Right lobe of liver (tissue), 6 donors: ENCODE measurements at regions not wholly inside any gene's neighbourhood (a gene's known extent, or its start where the extent isn't known, plus 50 kb on each side); places are given as distances from the start of the nearest gene placed in this dataset.

Experiments
- ATAC-seq, 4 donors: fragments of 200-7000 bp; cut with Tn5 transposase; one replicate each; pipeline ENCODE4 v1.9.1; 2020; ENCODE audit warnings: mild to moderate bottlenecking in 4 of 4, moderate library complexity in 4 of 4
- DNase-seq, 3 donors: peaks; one replicate each; pipeline ENCODE4 v3.0.0-alpha.2; 2020
- H3K27ac ChIP-seq, 3 donors: fragments of 200-600 bp; one replicate each; pipeline ENCODE4 v1.8.0; 2022
- H3K27me3 ChIP-seq, 2 donors: fragments of 200-600 bp; one replicate each; pipeline ENCODE4 v1.8.0; 2022
- H3K36me3 ChIP-seq, 4 donors: fragments of 200-600 bp; sonication (generic) in 1 of 4; one replicate each; pipeline versions ENCODE4 v1.5.1 to v1.8.0; 2017 to 2022; ENCODE audit warnings: control low read depth in 1 of 4
- H3K4me1 ChIP-seq, 4 donors: fragments of 200-600 bp; sonication (generic) in 1 of 4; one replicate each; pipeline versions ENCODE4 v1.5.1 to v1.8.0; 2017 to 2022; ENCODE audit warnings: control low read depth in 1 of 4
- H3K4me3 ChIP-seq, 3 donors: fragments of 200-600 bp; one replicate each; pipeline ENCODE4 v1.8.0; 2022
- H3K9me3 ChIP-seq, 4 donors: fragments of 200-600 bp; sonication (generic) in 1 of 4; one replicate each; pipeline versions ENCODE4 v1.5.1 to v1.8.0; 2017 to 2022; ENCODE audit warnings: control low read depth in 1 of 4
- CTCF ChIP-seq, 4 donors: fragments of 200-600 bp in 3 of 4; fragments of 450-650 bp in 1 of 4; IDR thresholded peaks; one replicate each; pipeline versions ENCODE4 v1.5.1 to v1.8.0; 2016 to 2022; ENCODE audit warnings: antibody characterized with exemption in 4 of 4, mild to moderate bottlenecking in 2 of 4
- POLR2A ChIP-seq: fragments of 450-650 bp; IDR thresholded peaks from one replicate; pipeline ENCODE4 v1.6.1; 2017; ENCODE audit warnings: antibody characterized with exemption, mild to moderate bottlenecking
- WGBS: methylation state at CpG from one replicate; pipeline ENCODE4 v1.1.6; 2018; ENCODE audit warnings: low coverage, low lambda C conversion rate; ENCODE audit not compliant: insufficient coverage; ENCODE audit errors: missing lambda C conversion rate; 5-methylcytosine and 5-hydroxymethylcytosine counted together
- intact Hi-C, 2 donors: fragments of 100-400 bp; cut with DNase I; formaldehyde crosslinking; loops; one replicate each; pipeline versions ENCODE4 v1.11.2 to v1.14.1; 2022
- donor health status: DM: no; HTN: yes; CAD: no.
- donor health status: DM: no; HTN: no; CAD: no.
- donor health status: DM: no; HTN: no; CAD: no.
- donor health status: DM: no; HTN: yes; CAD: no.
- donor health status: DM: no; HTN: yes; CAD: no.

GRCh38 chr1:19577561-19577960 lies 66.5 kb upstream of the NBL1 start:
- ATAC-seq (no peak), DNase-seq (no peak)
- WGBS = 41% methylated on average over 2 of the region's 3 CpGs
- intact Hi-C loops = no loop called here
- TF ChIP-seq CTCF (IDR thresholded peaks at IDR 0.05) (no peak), POLR2A (no peak)
- Histone ChIP-seq H3K4me1 (no peaks in the 10 kb centered on the region), H3K9me3 (no peaks in the 10 kb centered on the region), H3K27me3 (no peaks in the 10 kb centered on the region), H3K36me3 (no peaks in the 10 kb centered on the region), H3K27ac (no peak overlapping the region), H3K4me3 (no peak overlapping the region)

- no peak overlapping the region for H3K4me3 ChIP-seq
- TF ChIP-seq CTCF (IDR thresholded peaks at IDR 0.05) (no peak), POLR2A (no peak)
- no peak for ATAC-seq
- WGBS = 62% methylated on average over 5 of the region's 5 CpGs
- H3K27ac ChIP-seq = no peak overlapping the region
- no peak for DNase-seq
- H3K4me1 ChIP-seq = no peaks in the 10 kb centered on the region
- no peaks in the 10 kb centered on the region for H3K9me3 ChIP-seq
- H3K36me3 ChIP-seq = no peaks in the 10 kb centered on the region
- intact Hi-C loops = no loop called here
- no peaks in the 10 kb centered on the region for H3K27me3 ChIP-seq
These were observed 67.1 kb upstream of the NBL1 start for GRCh38 chr1:19577036-19577435.

GRCh38 chr1:19569786-19570185 lies 74.3 kb upstream of the NBL1 start:
- DNase-seq (no peak), ATAC-seq (no peak)
- Histone ChIP-seq H3K4me3 (no peak overlapping the region), H3K9me3 (no peaks in the 10 kb centered on the region), H3K4me1 (no peaks in the 10 kb centered on the region), H3K27me3 (no peaks in the 10 kb centered on the region), H3K36me3 (no peaks in the 10 kb centered on the region), H3K27ac (no peak overlapping the region)
- intact Hi-C loops = no loop called here
- no peak for TF ChIP-seq POLR2A
- no peak for TF ChIP-seq CTCF (IDR thresholded peaks at IDR 0.05)
- WGBS = 95% methylated on average over 3 of the region's 3 CpGs

- Histone ChIP-seq H3K9me3 (no peaks in the 10 kb centered on the region), H3K36me3 (no peaks in the 10 kb centered on the region), H3K27me3 (no peaks in the 10 kb centered on the region), H3K27ac (no peak overlapping the region), H3K4me1 (no peaks in the 10 kb centered on the region), H3K4me3 (no peak overlapping the region)
- ATAC-seq = no peak
- intact Hi-C loops = no loop called here
- 85% methylated on average over 2 of the region's 4 CpGs for WGBS
- no peak for DNase-seq
- TF ChIP-seq CTCF (IDR thresholded peaks at IDR 0.05) (no peak), POLR2A (no peak)
These were observed 77.1 kb upstream of the NBL1 start for GRCh38 chr1:19567041-19567440.

GRCh38 chr1:19564366-19564765 lies 79.0 kb upstream of the CAPZB start:
- H3K4me1 ChIP-seq = no peaks in the 10 kb centered on the region
- intact Hi-C loops = no loop called here
- no peak for DNase-seq
- no peak overlapping the region for H3K4me3 ChIP-seq
- WGBS = 61% methylated on average over 5 of the region's 5 CpGs
- H3K36me3 ChIP-seq = no peaks in the 10 kb centered on the region
- ATAC-seq = no peak
- TF ChIP-seq POLR2A (no peak), CTCF (IDR thresholded peaks at IDR 0.05) (no peak)
- no peak overlapping the region for H3K27ac ChIP-seq
- no peaks in the 10 kb centered on the region for H3K9me3 ChIP-seq
- H3K27me3 ChIP-seq = no peaks in the 10 kb centered on the region
